ENCODE measurements at regions not wholly inside any gene's neighbourhood (a gene's known extent, or its start where the extent isn't known, plus 50 kb on each side); places are given as distances from the start of the nearest gene placed in this dataset.
"Not testable (repeated sequence)": the region's sequence is repeated elsewhere in the genome, so short reads cannot be mapped to it uniquely, and the experiment has no call there.

GRCh38 chr3:4158329-4158728 is 144.8 kb upstream of the SETMAR start:
- no peak for DNase-seq

DNA sequence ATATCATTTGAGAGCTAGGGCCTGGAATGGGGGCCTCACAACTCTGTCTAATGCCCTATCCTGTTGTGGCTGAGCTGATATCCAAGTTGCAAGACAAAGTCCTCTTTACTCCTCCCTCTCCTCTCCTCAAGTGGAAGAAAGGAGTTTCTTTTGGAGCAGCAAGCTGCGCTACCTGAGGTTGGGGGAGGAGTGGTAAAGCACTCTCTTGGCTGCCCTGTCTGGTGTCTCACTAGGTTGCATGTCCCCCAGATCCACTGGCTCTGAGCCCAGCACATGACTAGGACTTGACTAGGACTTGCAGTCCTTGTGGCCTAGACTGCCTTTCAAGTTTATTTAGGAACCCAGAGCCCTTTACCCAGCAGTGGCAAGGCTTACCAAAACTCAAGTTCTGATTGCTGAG is 141.1 kb upstream of the SETMAR start:
- DNase-seq, result no peak

GRCh38 chr3:4163011-4163410 is 140.2 kb upstream of the SETMAR start:
- no peak for DNase-seq

- DNase-seq, result no peak
These were observed 136.6 kb upstream of the SETMAR start for GRCh38 chr3:4166540-4166939.

DNA sequence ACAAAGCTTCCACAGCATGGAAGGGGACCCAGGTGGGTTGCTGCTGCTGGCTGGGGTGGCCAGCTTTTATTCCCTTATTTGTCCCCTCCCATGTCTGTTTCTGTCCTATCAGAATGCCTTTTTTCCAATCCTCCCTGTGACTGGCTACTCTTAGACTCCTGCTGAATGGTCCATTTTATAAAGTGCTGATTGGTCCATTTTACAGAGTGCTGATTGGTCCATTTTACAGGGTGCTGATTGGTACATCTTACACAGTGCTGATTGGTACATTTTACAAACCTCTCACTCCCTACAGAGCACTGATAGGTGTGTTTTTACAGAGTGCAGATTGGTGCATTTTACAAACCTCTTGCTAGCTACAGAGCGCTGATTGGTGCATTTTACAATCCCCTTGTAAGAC is 135.9 kb upstream of the SETMAR start:
- DNase-seq, result not testable (repeated sequence)

- no peak for DNase-seq
These were observed 128.4 kb upstream of the SETMAR start for GRCh38 chr3:4174791-4175190.

DNA sequence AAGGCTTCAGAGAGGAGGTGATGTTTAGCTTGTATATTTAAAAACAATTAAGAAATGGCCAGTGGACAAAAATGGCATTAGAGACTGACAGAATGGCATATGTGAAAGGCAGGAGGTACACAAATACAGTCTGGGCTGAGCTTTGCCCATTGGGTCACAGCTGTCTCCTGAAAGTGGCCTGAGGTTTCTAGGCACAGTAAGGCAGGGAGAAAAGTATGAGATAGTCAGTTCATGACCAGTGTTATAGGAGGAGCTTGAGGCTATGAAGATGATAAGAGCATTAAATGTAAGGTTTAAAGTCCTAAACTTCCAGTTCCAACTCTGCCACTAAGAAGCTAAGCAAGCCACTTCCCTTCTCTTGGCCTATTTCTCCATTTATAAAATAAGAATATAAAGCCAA is 111.2 kb upstream of the SETMAR start:
- no peak for DNase-seq

DNA sequence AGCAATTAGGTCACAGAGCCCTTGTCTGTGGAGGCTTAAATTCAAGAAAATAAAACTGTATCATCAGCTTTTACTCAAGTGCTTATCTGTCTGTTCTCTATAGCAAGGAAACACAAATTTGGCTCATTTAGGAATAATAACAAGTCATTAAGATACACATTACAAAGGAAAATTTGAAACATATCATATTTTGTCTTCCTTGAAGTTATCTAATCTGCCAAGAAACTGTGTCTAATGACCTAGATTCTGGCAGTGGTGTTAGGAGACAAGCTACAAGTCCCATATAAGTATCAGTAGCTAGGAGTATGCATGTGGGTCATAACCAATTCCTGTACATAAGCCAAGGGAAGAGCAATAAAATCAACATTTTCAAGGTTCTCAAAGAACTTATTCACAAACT is 108.2 kb upstream of the SETMAR start:
- no peak for DNase-seq

DNA sequence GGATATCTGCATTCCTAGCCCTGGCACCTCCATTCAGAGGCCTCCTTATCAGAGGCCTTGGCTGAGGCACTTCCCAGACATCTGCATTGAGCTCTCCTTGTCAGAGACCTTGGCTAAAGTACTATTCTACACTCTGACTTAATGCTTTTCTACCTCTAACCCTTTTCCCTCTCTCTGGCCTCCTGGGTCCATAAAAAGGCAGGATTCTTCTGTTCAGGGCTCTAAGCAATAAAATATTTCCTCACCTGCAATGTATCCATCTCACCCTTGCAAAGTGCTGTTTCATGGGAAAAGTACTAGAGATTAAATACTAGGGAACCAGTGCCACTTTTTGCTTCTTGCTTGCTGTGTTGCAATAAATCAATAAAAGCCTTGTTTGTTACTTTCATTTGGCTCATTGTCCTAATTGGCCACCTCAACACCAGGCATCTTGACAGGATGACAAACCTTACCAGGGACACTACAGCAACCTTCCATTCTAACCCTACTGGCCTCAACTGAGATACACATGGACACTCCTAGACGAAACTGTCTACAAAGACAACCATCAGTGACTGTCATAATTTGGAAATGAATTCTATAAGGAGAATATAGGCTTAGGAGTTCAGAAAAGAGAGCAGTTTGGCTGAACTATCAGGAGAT is 106.5 kb upstream of the SETMAR start:
- no peak for DNase-seq

DNA sequence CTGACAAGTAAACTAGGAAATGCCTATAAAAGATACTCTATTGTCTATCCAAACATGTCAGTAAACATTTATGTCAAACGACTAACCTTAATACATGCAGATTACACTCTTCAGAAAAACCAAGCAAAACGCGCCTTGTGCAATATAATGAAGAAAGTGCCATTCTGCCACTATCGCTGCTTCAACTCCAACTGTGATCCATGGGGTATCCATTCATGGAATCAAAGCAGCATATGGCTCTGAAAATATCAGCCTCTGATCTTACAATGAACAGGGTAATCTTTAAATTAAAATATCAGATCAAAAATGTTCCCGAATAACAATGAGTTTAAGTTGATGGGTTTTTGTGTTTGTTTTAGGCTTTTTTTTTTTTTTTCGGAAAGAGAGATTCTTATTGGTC is 105.5 kb upstream of the SETMAR start:
- DNase-seq, result no peak

DNA sequence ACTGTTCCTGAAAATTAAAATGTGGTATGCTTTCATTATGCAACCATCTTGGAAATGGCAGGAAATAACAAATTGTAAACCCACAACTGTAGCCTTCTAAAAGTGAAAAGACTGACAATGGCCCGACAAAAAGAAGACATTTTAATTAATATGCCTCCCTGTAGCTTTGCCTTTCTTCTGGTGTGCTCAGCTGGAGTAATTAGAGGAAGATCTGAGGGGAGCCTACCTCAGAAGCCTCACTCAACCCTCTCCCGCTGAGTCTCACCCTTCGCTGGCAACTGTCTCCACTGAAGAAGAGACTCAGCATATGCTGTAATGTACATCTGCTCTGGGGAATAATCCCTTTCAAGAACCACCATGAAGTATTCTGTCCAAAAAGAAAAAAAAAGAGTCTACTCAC is 104.7 kb upstream of the SETMAR start:
- no peak for DNase-seq

DNA sequence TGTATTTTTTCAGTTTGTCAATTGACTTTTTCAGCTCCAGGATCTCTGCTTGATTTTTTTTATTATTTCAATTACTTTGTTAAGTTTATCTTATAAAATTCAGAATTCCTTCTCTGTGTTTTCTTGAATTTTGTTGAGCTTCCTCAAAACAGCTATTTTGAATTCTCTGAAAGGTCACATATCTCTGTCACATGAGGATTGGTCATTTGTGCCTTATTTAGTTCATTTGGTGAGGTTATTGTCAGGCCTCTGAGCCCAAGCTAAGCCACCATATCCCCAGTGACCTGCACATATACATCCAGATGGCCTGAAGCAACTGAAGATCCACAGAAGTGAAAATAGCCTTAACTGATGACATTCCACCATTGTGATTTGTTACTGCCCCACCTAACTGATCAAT is 98.4 kb upstream of the SETMAR start:
- DNase-seq, result not testable (repeated sequence)

DNA sequence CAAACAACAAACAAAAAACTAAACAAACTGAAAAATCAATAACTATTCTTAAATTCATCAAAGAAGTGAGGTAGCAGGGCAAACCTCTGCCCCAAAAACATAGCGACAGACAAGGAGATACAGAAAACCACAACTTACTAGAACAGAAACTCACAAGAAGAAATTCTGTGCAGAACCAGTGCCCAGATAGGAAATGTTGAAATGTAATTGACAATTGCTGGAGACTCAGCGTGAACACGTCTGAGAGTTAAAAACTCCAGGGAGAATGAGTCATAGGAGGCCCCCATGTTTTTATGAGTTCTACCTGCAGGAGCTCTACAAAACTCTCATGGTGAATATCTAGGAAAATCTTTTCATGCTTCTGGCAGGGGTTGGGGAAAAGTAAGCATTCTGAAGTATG is 95.5 kb upstream of the SETMAR start:
- DNase-seq, result no peak

DNA sequence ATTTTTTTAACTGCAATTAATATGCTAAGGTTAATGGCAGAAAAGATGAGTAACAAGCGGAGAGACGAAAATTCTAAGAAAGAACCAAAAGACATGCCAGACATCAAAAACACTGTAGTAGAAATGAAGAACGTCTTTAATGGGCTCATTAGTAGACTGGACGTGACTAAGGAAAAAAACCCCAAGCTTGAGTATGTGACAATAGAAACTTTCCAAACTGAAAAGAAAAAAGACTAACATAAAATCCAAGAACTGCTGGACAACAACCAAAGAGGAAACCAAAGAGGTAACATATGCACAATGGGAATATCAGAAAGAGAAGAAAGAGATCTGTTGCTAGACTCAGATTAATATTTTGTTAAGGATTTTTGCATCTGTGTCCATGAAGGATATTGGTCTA is 94.6 kb upstream of the SETMAR start:
- no peak for DNase-seq

- DNase-seq, result no peak
These were observed 91.6 kb upstream of the SETMAR start for GRCh38 chr3:4211610-4212009.

DNA sequence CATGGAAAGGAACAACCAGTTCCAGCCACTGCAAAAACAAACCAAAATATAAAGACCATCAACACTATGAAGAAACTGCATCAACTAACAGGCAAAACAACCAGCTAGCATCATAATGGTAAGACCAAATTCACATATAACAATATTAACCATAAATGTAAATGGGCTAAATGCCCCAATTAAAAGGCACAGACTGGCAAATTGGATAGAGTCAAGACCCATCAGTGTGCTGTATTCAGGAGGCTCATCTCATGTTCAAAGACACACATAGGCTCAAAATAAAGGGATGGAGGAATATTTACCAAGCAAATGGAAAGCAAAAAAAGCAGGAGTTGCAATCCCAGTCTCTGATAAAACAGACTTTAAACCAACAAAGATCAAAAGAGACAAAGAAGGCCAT is 89.7 kb upstream of the SETMAR start:
- not testable (repeated sequence) for DNase-seq

DNA sequence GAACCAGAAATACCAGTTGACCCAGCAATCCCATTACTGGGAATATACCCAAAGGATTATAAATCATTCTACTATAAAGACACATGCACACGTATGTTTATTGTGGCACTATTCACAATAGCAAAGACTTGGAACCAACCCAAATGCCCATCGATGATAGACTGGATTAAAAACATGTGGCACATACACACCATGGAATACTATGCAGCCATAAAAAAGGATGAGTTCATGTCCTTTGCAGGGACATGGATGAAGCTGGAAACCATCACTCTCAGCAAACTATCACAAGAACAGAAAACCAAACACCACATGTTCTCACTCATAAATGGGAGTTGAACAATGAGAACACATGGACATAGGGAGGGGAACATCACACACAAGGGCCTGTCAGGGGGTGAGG is 86.2 kb upstream of the SETMAR start:
- DNase-seq, result not testable (repeated sequence)

- DNase-seq, result no peak
These were observed 84.5 kb upstream of the SETMAR start for GRCh38 chr3:4218456-4219226.

GRCh38 chr3:4219227-4219568 is 84.0 kb upstream of the SETMAR start:
- DNase-seq, result no peak

DNA sequence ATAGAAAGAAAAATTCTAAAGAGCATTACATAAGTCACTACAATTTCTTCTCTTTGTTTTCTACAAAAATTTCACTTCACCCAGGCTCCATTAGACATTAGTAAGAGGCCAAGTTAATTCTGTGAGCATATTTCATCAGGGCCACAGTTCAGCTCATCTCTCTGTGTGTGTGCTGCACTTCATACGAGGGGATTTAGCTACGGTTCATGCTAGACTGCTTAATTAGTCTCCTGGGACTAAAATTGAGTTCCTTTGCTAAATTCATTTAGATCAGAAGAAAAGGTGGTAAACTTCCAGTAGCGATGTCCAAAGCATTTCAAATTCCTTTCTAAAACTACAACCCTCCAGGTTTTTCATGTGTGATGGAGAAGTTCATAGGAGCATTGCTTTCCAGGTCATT is 83.1 kb upstream of the SETMAR start:
- DNase-seq, result no peak

- no peak for DNase-seq
These were observed 80.5 kb upstream of the SETMAR start for GRCh38 chr3:4222574-4223175.

DNA sequence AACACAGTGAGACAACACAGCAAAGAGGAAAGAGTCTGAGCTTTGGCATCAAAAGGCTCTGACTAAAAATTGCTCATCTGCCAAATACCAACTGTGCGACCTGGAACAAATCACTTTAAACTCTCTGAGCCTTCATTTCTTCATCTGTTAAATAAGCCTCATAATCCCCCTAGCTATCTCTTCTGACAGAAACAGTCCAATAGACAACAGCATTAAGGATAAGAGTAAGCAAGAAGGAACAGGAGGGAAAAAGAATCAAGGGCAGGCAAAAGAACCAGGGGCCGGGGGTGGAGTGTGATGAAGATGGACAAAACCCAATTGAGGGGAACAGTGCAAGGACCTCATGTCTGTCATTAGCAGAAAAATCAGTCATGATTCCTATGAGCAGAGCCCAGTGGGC is 79.4 kb upstream of the SETMAR start:
- no peak for DNase-seq

DNA sequence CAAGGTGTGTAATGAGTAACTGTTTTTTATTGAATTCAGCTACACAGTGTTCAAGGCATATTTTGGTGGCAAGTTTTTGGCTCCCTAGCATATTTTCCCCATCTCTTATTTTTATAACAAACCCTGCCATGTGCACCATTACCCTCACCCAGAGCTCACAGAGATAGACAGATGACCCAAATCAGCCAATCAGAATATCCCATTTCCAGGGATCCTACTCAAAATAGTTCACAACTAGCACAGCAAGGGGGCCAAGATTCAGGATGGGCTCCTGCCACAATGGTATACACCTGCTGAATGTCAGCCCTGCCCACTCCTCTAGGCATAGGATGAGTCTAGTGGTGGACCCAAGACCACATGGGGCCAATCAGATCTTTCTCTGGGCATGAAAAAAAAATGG is 78.8 kb upstream of the SETMAR start:
- DNase-seq, result no peak

GRCh38 chr3:4225005-4225471 is 78.1 kb upstream of the SETMAR start:
- DNase-seq, result no peak

DNA sequence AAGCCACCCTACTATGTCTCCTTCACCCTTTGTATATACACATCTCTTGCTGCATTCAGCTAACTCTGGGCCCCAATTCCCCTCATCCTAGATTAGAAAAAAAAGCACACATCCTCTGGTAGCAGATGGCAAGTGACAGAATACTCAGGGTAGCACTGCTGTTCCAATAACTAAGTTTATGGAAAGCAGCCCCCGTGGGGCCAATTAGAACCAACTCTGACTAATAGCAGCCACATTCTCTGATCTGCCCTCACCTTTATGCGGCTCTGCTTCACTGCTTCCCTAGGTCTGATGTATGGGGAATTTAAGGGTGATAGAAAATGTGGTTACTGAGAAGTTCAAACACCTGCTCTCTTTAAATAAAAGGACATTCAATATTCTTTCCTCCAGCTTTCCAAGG is 74.9 kb upstream of the SETMAR start:
- DNase-seq, result no peak
